Panc1 (cell line): ENCODE measurements at regions not wholly inside any gene's neighbourhood (a gene's known extent, or its start where the extent isn't known, plus 50 kb on each side); places are given as distances from the start of the nearest gene placed in this dataset.

Source experiments
- ATAC-seq: fragments of 200-7000 bp; cut with Tn5 transposase; 2 replicates; pipeline ENCODE4 v1.9.1; 2020; ENCODE audit warnings: mild to moderate bottlenecking, moderate library complexity
- BruUV-seq: library from RNA; stranded (reverse); fragments of 400-500 nt; replicated peaks from 2 replicates; lab custom pipeline; 2021; lab: Mats Ljungman, UMichigan
- CTCF ChIA-PET: fragments of 300-600 bp; sonication (Branson Sonifier 250); formaldehyde crosslinking; loops from one replicate; lab custom pipeline; 2022; ENCODE audit warnings: antibody characterized with exemption; lab: Charles Lee
- POLR2A ChIA-PET: fragments of 300-600 bp; sonication (Branson Sonifier 250); formaldehyde crosslinking; loops from one replicate; lab custom pipeline; 2022; ENCODE audit warnings: antibody characterized with exemption; lab: Charles Lee
- DNase-seq: peaks from one replicate; pipeline ENCODE4 v3.0.0-alpha.2; 2010; ENCODE audit warnings: low read depth, low spot score
- H3K27ac ChIP-seq: 2 replicates; pipeline ENCODE4 v1.5.1; 2011; ENCODE audit warnings: mild to moderate bottlenecking, low read length, inconsistent platforms
- H3K27me3 ChIP-seq: fragments of 200-500 bp; sonication (Bioruptor generic); 2 replicates; pipeline ENCODE4 v1.6.0; 2014; ENCODE audit warnings: low read length, inconsistent platforms; ENCODE audit not compliant: control insufficient read depth, insufficient read depth
- H3K36me3 ChIP-seq: fragments of 200-500 bp; sonication (Bioruptor generic); 2 replicates; pipeline ENCODE4 v1.5.1; 2014; ENCODE audit warnings: inconsistent platforms, mild to moderate bottlenecking, low read length, moderate library complexity; ENCODE audit not compliant: control insufficient read depth, insufficient read depth
- H3K4me1 ChIP-seq: 2 replicates; pipeline ENCODE4 v1.5.1; 2011; ENCODE audit warnings: inconsistent platforms, mild to moderate bottlenecking, low read length, moderate library complexity; ENCODE audit not compliant: control insufficient read depth, insufficient read depth
- H3K4me3 ChIP-seq, 2 experiments: 2 replicates each; pipeline ENCODE4 v1.5.1; 2011 to 2012; ENCODE audit warnings: low read depth in 2 of 2, low read length in 2 of 2, mild to moderate bottlenecking in 2 of 2, inconsistent platforms in 1 of 2, moderate library complexity in 1 of 2
- H3K9me3 ChIP-seq: fragments of 200-500 bp; sonication (Bioruptor generic); 2 replicates; pipeline ENCODE4 v1.5.1; 2014; ENCODE audit warnings: low read depth, mild to moderate bottlenecking, inconsistent platforms, low read length, moderate library complexity; ENCODE audit not compliant: control insufficient read depth, insufficient read depth
- CTCF ChIP-seq: fragments of 450-650 bp; IDR thresholded peaks from 2 replicates; pipeline ENCODE4 v1.5.1; 2017; ENCODE audit warnings: mild to moderate bottlenecking
- POLR2AphosphoS5 ChIP-seq: IDR thresholded peaks from 2 replicates; pipeline ENCODE4 v1.6.1; 2012; ENCODE audit warnings: mild to moderate bottlenecking, low read depth, low read length, moderate library complexity
- SIN3A ChIP-seq: IDR thresholded peaks from 2 replicates; pipeline ENCODE4 v1.6.1; 2012; ENCODE audit warnings: low read depth, mild to moderate bottlenecking, low read length, moderate library complexity, borderline replicate concordance; ENCODE audit not compliant: insufficient read depth
- TCF7L2 ChIP-seq: IDR thresholded peaks from 2 replicates; pipeline ENCODE4 v1.6.1; 2011; ENCODE audit warnings: mild to moderate bottlenecking, low read depth, low read length, inconsistent platforms
- in situ Hi-C: cut with HindIII; loops from 2 replicates; pipeline ENCODE4 v1.10.0; 2016; ENCODE audit warnings: low sequenced_read_pairs, low pct_unique_long_range_greater_than_20kb
- intact Hi-C: fragments of 100-400 bp; cut with micrococcal nuclease; formaldehyde crosslinking; loops from one replicate; pipeline ENCODE4 v1.10.0; 2022; ENCODE audit not compliant: unreplicated experiment
- TF ChIP-seq, protein P1 (sequence below), 2 experiments: IDR thresholded peaks; 2 replicates each; pipeline ENCODE4 v1.6.1; 2011 to 2012; ENCODE audit warnings: low read depth in 2 of 2, control low read depth in 1 of 2, low read length in 1 of 2, mild to moderate bottlenecking in 1 of 2, moderate library complexity in 1 of 2; ENCODE audit not compliant: insufficient read depth in 1 of 2

- H3K4me3 ChIP-seq = no peak overlapping the region
- no peaks in the 10 kb centered on the region for H3K4me1 ChIP-seq
- no TSS peak for BruUV-seq
- TF ChIP-seq TCF7L2 = no peak
- TF ChIP-seq, protein P1, sequence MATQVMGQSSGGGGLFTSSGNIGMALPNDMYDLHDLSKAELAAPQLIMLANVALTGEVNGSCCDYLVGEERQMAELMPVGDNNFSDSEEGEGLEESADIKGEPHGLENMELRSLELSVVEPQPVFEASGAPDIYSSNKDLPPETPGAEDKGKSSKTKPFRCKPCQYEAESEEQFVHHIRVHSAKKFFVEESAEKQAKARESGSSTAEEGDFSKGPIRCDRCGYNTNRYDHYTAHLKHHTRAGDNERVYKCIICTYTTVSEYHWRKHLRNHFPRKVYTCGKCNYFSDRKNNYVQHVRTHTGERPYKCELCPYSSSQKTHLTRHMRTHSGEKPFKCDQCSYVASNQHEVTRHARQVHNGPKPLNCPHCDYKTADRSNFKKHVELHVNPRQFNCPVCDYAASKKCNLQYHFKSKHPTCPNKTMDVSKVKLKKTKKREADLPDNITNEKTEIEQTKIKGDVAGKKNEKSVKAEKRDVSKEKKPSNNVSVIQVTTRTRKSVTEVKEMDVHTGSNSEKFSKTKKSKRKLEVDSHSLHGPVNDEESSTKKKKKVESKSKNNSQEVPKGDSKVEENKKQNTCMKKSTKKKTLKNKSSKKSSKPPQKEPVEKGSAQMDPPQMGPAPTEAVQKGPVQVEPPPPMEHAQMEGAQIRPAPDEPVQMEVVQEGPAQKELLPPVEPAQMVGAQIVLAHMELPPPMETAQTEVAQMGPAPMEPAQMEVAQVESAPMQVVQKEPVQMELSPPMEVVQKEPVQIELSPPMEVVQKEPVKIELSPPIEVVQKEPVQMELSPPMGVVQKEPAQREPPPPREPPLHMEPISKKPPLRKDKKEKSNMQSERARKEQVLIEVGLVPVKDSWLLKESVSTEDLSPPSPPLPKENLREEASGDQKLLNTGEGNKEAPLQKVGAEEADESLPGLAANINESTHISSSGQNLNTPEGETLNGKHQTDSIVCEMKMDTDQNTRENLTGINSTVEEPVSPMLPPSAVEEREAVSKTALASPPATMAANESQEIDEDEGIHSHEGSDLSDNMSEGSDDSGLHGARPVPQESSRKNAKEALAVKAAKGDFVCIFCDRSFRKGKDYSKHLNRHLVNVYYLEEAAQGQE (IDR thresholded peaks at IDR 0.05; ENCODE audit: insufficient read depth in 1 of 2, low read depth in 2 of 2, low read length in 1 of 2) = no peak
- no peak for TF ChIP-seq SIN3A
- no peak for TF ChIP-seq CTCF
- no peak for TF ChIP-seq POLR2AphosphoS5
- POLR2A ChIA-PET = no interaction called here
- H3K27ac ChIP-seq = no peak overlapping the region
- in situ Hi-C loops = no loop called here
- ATAC-seq = no peak
- intact Hi-C loops = no loop called here
- H3K36me3 ChIP-seq = no peaks in the 10 kb centered on the region
- CTCF ChIA-PET = no interaction called here
- H3K9me3 ChIP-seq = no peaks in the 10 kb centered on the region
- DNase-seq = no peak
- no peaks in the 10 kb centered on the region for H3K27me3 ChIP-seq
These were observed 89.0 kb upstream of the SPATA13 start for GRCh38 chr13:24071423-24072075.

GRCh38 chr13:24073657-24074056 is 86.9 kb upstream of the SPATA13 start:
- in situ Hi-C loops = no loop called here
- Histone ChIP-seq H3K4me3 (no peak overlapping the region), H3K27me3 (no peaks in the 10 kb centered on the region), H3K4me1 (no peaks in the 10 kb centered on the region), H3K36me3 (no peaks in the 10 kb centered on the region), H3K9me3 (no peaks in the 10 kb centered on the region), H3K27ac (no peak overlapping the region)
- DNase-seq (no peak), ATAC-seq (no peak)
- no peak for TF ChIP-seq TCF7L2
- TF ChIP-seq, protein P1 (IDR thresholded peaks at IDR 0.05; ENCODE audit: insufficient read depth in 1 of 2, low read depth in 2 of 2, low read length in 1 of 2) = no peak
- no peak for TF ChIP-seq SIN3A
- BruUV-seq = no TSS peak
- intact Hi-C loops = no loop called here
- POLR2A ChIA-PET = no interaction called here
- CTCF ChIA-PET = no interaction called here
